Upper lobe of right lung (tissue), 1 donor: ENCODE measurements at regions not wholly inside any gene's neighbourhood (a gene's known extent, or its start where the extent isn't known, plus 50 kb on each side); places are given as distances from the start of the nearest gene placed in this dataset.
"Not testable (repeated sequence)": the region's sequence is repeated elsewhere in the genome, so short reads cannot be mapped to it uniquely, and the experiment has no call there.

Experiments used
- ATAC-seq: fragments of 200-7000 bp; cut with Tn5 transposase; one replicate; pipeline ENCODE4 v1.9.1; 2020; ENCODE audit warnings: mild to moderate bottlenecking, moderate library complexity
- DNase-seq: peaks from one replicate; pipeline ENCODE4 v3.0.0-alpha.2; 2020
- H3K27ac ChIP-seq: fragments of 200-600 bp; one replicate; pipeline ENCODE4 v1.8.0; 2022
- H3K27me3 ChIP-seq: fragments of 200-600 bp; one replicate; pipeline ENCODE4 v1.8.0; 2022; ENCODE audit warnings: mild to moderate bottlenecking
- H3K36me3 ChIP-seq: fragments of 200-600 bp; one replicate; pipeline ENCODE4 v1.8.0; 2022
- H3K4me1 ChIP-seq: fragments of 200-600 bp; one replicate; pipeline ENCODE4 v1.8.0; 2022
- H3K4me3 ChIP-seq: fragments of 200-600 bp; one replicate; pipeline ENCODE4 v1.8.0; 2022; ENCODE audit warnings: mild to moderate bottlenecking
- H3K9me3 ChIP-seq: fragments of 200-600 bp; one replicate; pipeline ENCODE4 v1.8.0; 2022
- intact Hi-C: fragments of 100-400 bp; cut with DNase I; formaldehyde crosslinking; loops from one replicate; pipeline ENCODE4 v1.11.0; 2022
- TF ChIP-seq, protein P1 (sequence below): fragments of 200-600 bp; IDR thresholded peaks from one replicate; pipeline ENCODE4 v1.8.0; 2022; ENCODE audit warnings: antibody characterized with exemption
- donor health status: DM: no; HTN: yes; CAD: no; lungs with severe emphysema.

DNA sequence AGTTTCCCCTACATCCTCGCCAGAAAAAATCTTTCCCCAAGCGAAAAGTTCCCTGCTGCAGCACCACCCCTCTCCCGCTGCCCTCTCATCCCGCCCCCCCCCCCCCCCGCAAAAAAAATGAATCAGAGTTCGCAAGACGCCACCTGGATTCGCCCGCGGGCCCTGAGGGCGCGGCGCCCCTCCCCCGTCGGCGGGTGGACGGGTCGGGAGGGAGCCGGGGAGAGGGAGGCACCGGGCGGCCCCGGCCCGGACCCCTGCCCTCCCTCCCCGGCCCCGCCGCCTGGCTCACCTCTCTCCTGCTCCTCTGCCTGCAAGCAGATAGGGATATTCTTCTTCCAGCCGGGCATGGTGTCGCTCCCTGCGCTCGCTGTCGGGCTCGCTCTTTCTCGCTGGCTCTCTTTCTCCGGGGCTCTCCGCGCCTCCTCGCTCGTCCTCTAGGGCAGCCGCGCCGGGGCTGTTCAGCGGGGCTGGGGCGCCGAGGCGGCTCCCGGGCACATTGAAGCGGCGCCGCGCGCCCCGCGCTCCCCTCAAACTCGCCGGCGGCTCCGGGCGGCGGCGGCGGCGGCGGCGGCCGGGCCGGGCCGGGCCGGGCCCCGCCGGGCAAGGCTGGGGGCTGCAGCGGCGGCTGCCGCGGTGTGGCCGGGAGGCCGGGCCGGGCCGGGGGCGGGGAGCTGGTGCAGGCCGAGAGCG, 200.3 kb upstream of the CAND1 start:
- ATAC-seq (peak; percentile 70), DNase-seq (peak; percentile 70)
- intact Hi-C loops: no loop called here
- TF ChIP-seq, protein P1, sequence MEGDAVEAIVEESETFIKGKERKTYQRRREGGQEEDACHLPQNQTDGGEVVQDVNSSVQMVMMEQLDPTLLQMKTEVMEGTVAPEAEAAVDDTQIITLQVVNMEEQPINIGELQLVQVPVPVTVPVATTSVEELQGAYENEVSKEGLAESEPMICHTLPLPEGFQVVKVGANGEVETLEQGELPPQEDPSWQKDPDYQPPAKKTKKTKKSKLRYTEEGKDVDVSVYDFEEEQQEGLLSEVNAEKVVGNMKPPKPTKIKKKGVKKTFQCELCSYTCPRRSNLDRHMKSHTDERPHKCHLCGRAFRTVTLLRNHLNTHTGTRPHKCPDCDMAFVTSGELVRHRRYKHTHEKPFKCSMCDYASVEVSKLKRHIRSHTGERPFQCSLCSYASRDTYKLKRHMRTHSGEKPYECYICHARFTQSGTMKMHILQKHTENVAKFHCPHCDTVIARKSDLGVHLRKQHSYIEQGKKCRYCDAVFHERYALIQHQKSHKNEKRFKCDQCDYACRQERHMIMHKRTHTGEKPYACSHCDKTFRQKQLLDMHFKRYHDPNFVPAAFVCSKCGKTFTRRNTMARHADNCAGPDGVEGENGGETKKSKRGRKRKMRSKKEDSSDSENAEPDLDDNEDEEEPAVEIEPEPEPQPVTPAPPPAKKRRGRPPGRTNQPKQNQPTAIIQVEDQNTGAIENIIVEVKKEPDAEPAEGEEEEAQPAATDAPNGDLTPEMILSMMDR: no peak
- Histone ChIP-seq H3K27me3 (peaks cover 34% of the 10 kb centered on the region), H3K36me3 (no peaks in the 10 kb centered on the region), H3K9me3 (no peaks in the 10 kb centered on the region), H3K4me1 (no peaks in the 10 kb centered on the region), H3K4me3 (peak overlapping the region; percentile 57), H3K27ac (no peak overlapping the region)

DNA sequence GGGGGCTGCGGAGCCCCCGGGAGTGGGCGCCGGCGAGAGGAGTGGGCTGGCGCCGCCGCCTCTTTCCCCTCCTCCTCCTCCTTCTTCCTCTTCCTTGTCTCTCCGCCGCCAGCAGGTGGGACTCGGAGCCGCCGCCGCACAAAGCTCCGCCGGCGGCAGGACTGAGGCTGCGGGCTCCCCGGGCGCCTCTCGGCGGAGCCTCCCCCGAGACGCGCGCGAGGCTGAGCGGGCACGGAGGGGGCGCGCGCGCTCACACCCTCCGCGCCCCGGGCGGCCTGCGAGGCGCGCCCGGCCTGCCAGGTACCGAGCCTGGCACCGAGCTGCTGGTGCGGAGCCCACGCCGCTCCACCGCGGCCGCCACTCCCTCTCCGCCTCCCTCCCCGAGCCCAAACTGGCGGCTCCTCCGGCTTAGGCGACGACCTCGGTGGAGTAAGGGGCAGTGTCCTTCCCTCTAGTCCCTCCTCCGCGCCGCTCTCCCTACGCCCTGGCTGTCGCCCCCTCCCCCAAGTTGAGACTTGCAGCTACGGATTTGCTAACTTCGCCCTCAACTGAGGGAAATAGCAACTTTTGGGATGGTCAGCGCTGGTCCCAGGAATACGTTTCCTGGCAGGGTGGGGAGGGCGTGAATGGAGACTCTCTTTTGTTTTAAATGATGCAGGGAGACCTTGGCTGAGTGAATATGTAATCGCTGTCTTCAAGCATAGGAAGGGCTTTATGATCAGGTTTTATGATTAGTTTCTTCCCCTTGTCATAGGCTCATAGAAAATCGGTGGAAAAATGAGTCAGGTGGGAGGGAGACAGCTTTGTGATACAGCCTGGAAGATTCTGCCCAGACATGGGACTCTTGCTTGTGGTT, 199.5 kb upstream of the CAND1 start:
- Histone ChIP-seq H3K36me3 (no peaks in the 10 kb centered on the region), H3K27ac (no peak overlapping the region), H3K4me1 (no peaks in the 10 kb centered on the region), H3K4me3 (peak overlapping the region; percentile 57), H3K9me3 (no peaks in the 10 kb centered on the region), H3K27me3 (peaks cover 34% of the 10 kb centered on the region)
- TF ChIP-seq, protein P1: no peak
- ATAC-seq (peak; percentile 87), DNase-seq (peak; percentile 76)
- intact Hi-C loops: no loop called here

DNA sequence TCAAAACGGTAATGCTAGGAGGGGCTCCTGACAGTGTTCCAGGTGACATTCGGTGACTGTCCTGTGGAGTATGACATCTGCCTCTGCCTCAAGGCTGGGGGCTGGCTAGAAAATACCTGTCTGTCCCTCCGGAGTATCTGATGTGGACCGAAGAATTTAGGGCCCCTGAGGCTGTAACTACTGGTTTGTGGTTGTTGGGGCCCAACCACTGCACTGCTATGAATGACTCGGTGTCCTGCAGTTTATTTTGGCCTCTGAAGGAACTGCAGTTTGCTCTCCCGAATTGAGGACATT, 198.9 kb upstream of the CAND1 start:
- H3K4me3 ChIP-seq: no peak overlapping the region
- no peaks in the 10 kb centered on the region for H3K9me3 ChIP-seq
- DNase-seq (no peak), ATAC-seq (no peak)
- H3K27me3 ChIP-seq: peaks cover 30% of the 10 kb centered on the region
- no peaks in the 10 kb centered on the region for H3K4me1 ChIP-seq
- intact Hi-C loops: no loop called here
- H3K27ac ChIP-seq: no peak overlapping the region
- H3K36me3 ChIP-seq: no peaks in the 10 kb centered on the region
- TF ChIP-seq, protein P1: no peak

DNA sequence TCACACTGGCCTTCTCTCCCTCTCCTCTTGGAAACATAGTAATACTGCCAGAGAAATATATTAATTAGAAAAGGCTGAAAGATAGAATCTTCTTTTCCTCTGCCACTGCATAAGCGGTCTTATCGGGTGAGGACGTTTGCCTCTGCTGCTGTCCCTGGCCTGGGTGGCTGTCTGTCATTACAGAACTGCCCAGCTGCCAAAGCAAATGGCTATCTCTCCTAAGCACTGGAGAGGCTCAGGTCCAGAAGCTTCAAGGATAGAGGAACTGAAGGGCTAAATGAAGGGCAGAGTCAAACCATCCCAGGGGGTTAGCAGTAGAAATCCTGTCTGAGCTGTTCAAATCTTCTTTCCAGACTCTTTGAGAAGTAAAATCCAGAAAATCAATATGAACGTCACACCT, 198.6 kb upstream of the CAND1 start:
- H3K4me1 ChIP-seq: no peaks in the 10 kb centered on the region
- H3K4me3 ChIP-seq: no peak overlapping the region
- ATAC-seq (no peak), DNase-seq (no peak)
- H3K36me3 ChIP-seq: no peaks in the 10 kb centered on the region
- H3K9me3 ChIP-seq: no peaks in the 10 kb centered on the region
- TF ChIP-seq, protein P1: no peak
- intact Hi-C loops: no loop called here
- H3K27ac ChIP-seq: no peak overlapping the region
- H3K27me3 ChIP-seq: peaks cover 27% of the 10 kb centered on the region

DNA sequence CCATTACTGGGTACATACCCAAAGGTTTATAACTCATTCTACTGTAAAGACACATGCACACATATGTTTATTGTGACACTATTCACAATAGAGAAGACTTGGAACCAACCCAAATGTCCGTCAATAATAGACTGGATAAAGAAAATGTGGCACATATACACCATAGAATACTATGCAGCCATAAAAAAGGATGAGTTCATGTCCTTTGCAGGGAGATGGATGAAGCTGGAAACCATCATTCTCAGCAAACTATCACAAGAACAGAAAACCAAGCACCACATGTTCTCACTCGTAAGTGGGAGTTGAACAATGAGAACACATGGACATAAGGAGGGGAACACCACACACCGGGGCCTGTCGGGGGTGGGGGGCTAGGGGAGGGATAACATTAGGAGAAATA, 196.9 kb upstream of the CAND1 start:
- H3K9me3 ChIP-seq, intact Hi-C loops, H3K27ac ChIP-seq, ATAC-seq, H3K4me3 ChIP-seq, H3K36me3 ChIP-seq, H3K4me1 ChIP-seq, DNase-seq: not testable (repeated sequence)
- peaks cover 12% of the 10 kb centered on the region for H3K27me3 ChIP-seq

DNA sequence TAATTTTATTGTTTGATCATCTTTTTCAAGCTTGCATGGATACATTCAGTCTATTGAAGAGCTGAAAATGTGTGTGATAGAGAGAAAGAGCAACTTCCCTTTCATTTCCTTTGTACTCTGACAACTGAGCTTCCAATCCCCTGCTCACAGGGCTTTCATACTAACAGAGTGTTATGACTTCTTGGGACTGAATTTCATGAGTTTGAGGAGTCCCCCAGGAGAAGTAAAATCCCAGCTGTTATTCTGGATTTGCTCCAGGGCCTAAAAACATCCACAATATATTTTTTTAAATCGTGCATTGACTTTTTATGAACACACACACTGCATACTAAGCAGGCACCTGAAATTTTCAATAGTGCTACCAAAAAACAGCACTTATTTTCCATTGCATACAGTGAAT, 195.8 kb upstream of the CAND1 start:
- TF ChIP-seq, protein P1: no peak
- H3K27me3 ChIP-seq: peaks cover 1% of the 10 kb centered on the region
- H3K4me3 ChIP-seq: no peak overlapping the region
- no peaks in the 10 kb centered on the region for H3K9me3 ChIP-seq
- DNase-seq (no peak), ATAC-seq (no peak)
- intact Hi-C loops: no loop called here
- no peak overlapping the region for H3K27ac ChIP-seq
- H3K36me3 ChIP-seq: no peaks in the 10 kb centered on the region
- H3K4me1 ChIP-seq: no peaks in the 10 kb centered on the region
